H9 (cell line): ENCODE measurements at regions not wholly inside any gene's neighbourhood (a gene's known extent, or its start where the extent isn't known, plus 50 kb on each side); places are given as distances from the start of the nearest gene placed in this dataset.
"Not testable (repeated sequence)": the region's sequence is repeated elsewhere in the genome, so short reads cannot be mapped to it uniquely, and the experiment has no call there.

Source experiments
- DNase-seq: peaks from one replicate; pipeline ENCODE4 v3.0.0-alpha.2; 2017
- H2AFZ ChIP-seq: one replicate; pipeline ENCODE4 v1.6.1; 2013; ENCODE audit warnings: mild to moderate bottlenecking, low read length, control low read depth, moderate library complexity
- H2AK5ac ChIP-seq: 2 replicates; pipeline ENCODE4 v1.6.1; 2013; ENCODE audit warnings: low read length, control low read depth, mixed read lengths; ENCODE audit not compliant: insufficient read length
- H2BK120ac ChIP-seq: one replicate; pipeline ENCODE4 v1.6.1; 2013; ENCODE audit warnings: low read depth, mild to moderate bottlenecking, low read length, control low read depth, inconsistent platforms; ENCODE audit not compliant: poor library complexity, severe bottlenecking
- H2BK12ac ChIP-seq: 2 replicates; pipeline ENCODE4 v1.6.1; 2013; ENCODE audit warnings: low read length, control low read depth, mixed read lengths, low read depth; ENCODE audit not compliant: insufficient read length
- H2BK15ac ChIP-seq: 2 replicates; pipeline ENCODE4 v1.6.1; 2013; ENCODE audit warnings: low read depth, low read length, control low read depth
- H2BK20ac ChIP-seq: one replicate; pipeline ENCODE4 v1.6.1; 2013; ENCODE audit warnings: low read depth, mild to moderate bottlenecking, low read length, control low read depth, inconsistent platforms; ENCODE audit not compliant: poor library complexity, severe bottlenecking
- H2BK5ac ChIP-seq: 2 replicates; pipeline ENCODE4 v1.6.1; 2013; ENCODE audit warnings: low read length, control low read depth, mixed read lengths; ENCODE audit not compliant: insufficient read length
- H3K14ac ChIP-seq: 2 replicates; pipeline ENCODE4 v1.6.1; 2013; ENCODE audit warnings: low read length, control low read depth; ENCODE audit not compliant: insufficient read depth
- H3K18ac ChIP-seq: 2 replicates; pipeline ENCODE4 v1.6.1; 2013; ENCODE audit warnings: low read depth, mild to moderate bottlenecking, mixed read lengths, low read length, control low read depth; ENCODE audit not compliant: insufficient read length
- H3K23ac ChIP-seq: 2 replicates; pipeline ENCODE4 v1.6.1; 2013; ENCODE audit warnings: low read length, control low read depth, mixed read lengths, low read depth; ENCODE audit not compliant: insufficient read length
- H3K23me2 ChIP-seq: 2 replicates; pipeline ENCODE4 v1.6.1; 2013; ENCODE audit warnings: low read depth, mild to moderate bottlenecking, mixed read lengths, low read length, control low read depth; ENCODE audit not compliant: insufficient read length, poor library complexity, severe bottlenecking
- H3K27ac ChIP-seq: 2 replicates; pipeline ENCODE4 v1.5.1; 2013; ENCODE audit warnings: low read length, control low read depth, mixed read lengths, low read depth; ENCODE audit not compliant: insufficient read length
- H3K27me3 ChIP-seq: 2 replicates; pipeline ENCODE4 v1.6.1; 2013; ENCODE audit warnings: low read length, control low read depth, inconsistent platforms; ENCODE audit not compliant: insufficient read depth
- H3K4ac ChIP-seq: 2 replicates; pipeline ENCODE4 v1.6.1; 2013; ENCODE audit warnings: low read depth, mild to moderate bottlenecking, control low read depth, inconsistent platforms, low read length, moderate library complexity
- H3K4me1 ChIP-seq: 2 replicates; pipeline ENCODE4 v1.6.1; 2013; ENCODE audit warnings: low read length, control low read depth, inconsistent platforms; ENCODE audit not compliant: insufficient read depth
- H3K4me2 ChIP-seq: 2 replicates; pipeline ENCODE4 v1.6.1; 2013; ENCODE audit warnings: low read length, control low read depth, mixed read lengths; ENCODE audit not compliant: insufficient read length, insufficient read depth
- H3K56ac ChIP-seq: 2 replicates; pipeline ENCODE4 v1.6.1; 2013; ENCODE audit warnings: low read depth, mild to moderate bottlenecking, mixed read lengths, low read length, control low read depth; ENCODE audit not compliant: insufficient read length
- H3K79me1 ChIP-seq: 2 replicates; pipeline ENCODE4 v1.6.1; 2013; ENCODE audit warnings: low read depth, mild to moderate bottlenecking, moderate library complexity, low read length, control low read depth, inconsistent platforms; ENCODE audit not compliant: insufficient read depth, poor library complexity, severe bottlenecking
- H3K79me2 ChIP-seq: 2 replicates; pipeline ENCODE4 v1.6.1; 2013; ENCODE audit warnings: low read length, control low read depth, inconsistent platforms; ENCODE audit not compliant: insufficient read depth
- H3K9ac ChIP-seq: 2 replicates; pipeline ENCODE4 v1.6.1; 2013; ENCODE audit warnings: low read length, control low read depth, mixed read lengths; ENCODE audit not compliant: insufficient read length; ENCODE audit errors: extremely low read depth
- H3K9me3 ChIP-seq: one replicate; pipeline ENCODE4 v1.6.1; 2013; ENCODE audit warnings: low read depth, low read length, inconsistent platforms; ENCODE audit not compliant: control insufficient read depth
- H3T11ph ChIP-seq: one replicate; pipeline ENCODE4 v1.6.1; 2013; ENCODE audit warnings: mild to moderate bottlenecking, low read length, control low read depth, inconsistent platforms
- H4K20me1 ChIP-seq: one replicate; pipeline ENCODE4 v1.6.1; 2013; ENCODE audit not compliant: control insufficient read depth, insufficient read length, insufficient read depth
- H4K5ac ChIP-seq: 2 replicates; pipeline ENCODE4 v1.6.1; 2013; ENCODE audit warnings: low read depth, mild to moderate bottlenecking, mixed read lengths, low read length, control low read depth; ENCODE audit not compliant: insufficient read length
- H4K8ac ChIP-seq: replicated peaks from 2 replicates; pipeline ENCODE4 v1.6.1; 2013; ENCODE audit warnings: low read length, control low read depth, mixed read lengths, low read depth; ENCODE audit not compliant: insufficient read length
- H4K91ac ChIP-seq: 2 replicates; pipeline ENCODE4 v1.6.1; 2013; ENCODE audit warnings: low read depth, mild to moderate bottlenecking, moderate library complexity, mixed read lengths, low read length, control low read depth; ENCODE audit not compliant: insufficient read length
- H3K27ac Mint-ChIP-seq, 3 experiments: 2 replicates in 2 of 3; 3 replicates in 1 of 3; pipeline ENCODE4 v1.8.0; 2020 to 2021; ENCODE audit warnings: mixed read lengths in 3 of 3, mild to moderate bottlenecking in 1 of 3, moderate library complexity in 1 of 3
- H3K27me3 Mint-ChIP-seq: 2 replicates; pipeline ENCODE4 v1.8.0; 2021; ENCODE audit warnings: low read depth, mild to moderate bottlenecking, moderate library complexity, mixed read lengths
- H3K36me3 Mint-ChIP-seq, 3 experiments: 2 replicates in 2 of 3; 3 replicates in 1 of 3; pipeline ENCODE4 v1.8.0; 2020 to 2021; ENCODE audit warnings: low read depth in 3 of 3, mixed read lengths in 3 of 3; ENCODE audit not compliant: insufficient read depth in 1 of 3
- H3K4me1 Mint-ChIP-seq, 2 experiments: 2 replicates each; pipeline ENCODE4 v1.8.0; 2020; ENCODE audit warnings: mixed read lengths in 2 of 2
- H3K4me3 Mint-ChIP-seq, 2 experiments: 2 replicates in 1 of 2; 3 replicates in 1 of 2; pipeline ENCODE4 v1.8.0; 2020 to 2021; ENCODE audit warnings: mild to moderate bottlenecking in 2 of 2, mixed read lengths in 2 of 2, moderate library complexity in 1 of 2
- H3K9me3 Mint-ChIP-seq, 2 experiments: 2 replicates in 1 of 2; 3 replicates in 1 of 2; pipeline ENCODE4 v1.8.0; 2020; ENCODE audit warnings: mild to moderate bottlenecking in 2 of 2, mixed read lengths in 2 of 2, moderate library complexity in 1 of 2
- WGBS: extraction: QIAGEN DNeasy Blood & Tissue Kit; methylation state at CpG from one replicate; pipeline ENCODE4 v1.1.7; 2013; ENCODE audit warnings: missing lambda C conversion rate, low lambda C conversion rate, mixed read lengths; ENCODE audit not compliant: insufficient read length; ENCODE audit errors: extremely low coverage; 5-methylcytosine and 5-hydroxymethylcytosine counted together
- TF ChIP-seq, protein P1 (sequence below): fragments of 200-600 bp; sonication (generic); conservative IDR thresholded peaks from 3 replicates; pipeline ENCODE4 v1.8.0; 2021; ENCODE audit warnings: antibody characterized with exemption, mild to moderate bottlenecking

DNA sequence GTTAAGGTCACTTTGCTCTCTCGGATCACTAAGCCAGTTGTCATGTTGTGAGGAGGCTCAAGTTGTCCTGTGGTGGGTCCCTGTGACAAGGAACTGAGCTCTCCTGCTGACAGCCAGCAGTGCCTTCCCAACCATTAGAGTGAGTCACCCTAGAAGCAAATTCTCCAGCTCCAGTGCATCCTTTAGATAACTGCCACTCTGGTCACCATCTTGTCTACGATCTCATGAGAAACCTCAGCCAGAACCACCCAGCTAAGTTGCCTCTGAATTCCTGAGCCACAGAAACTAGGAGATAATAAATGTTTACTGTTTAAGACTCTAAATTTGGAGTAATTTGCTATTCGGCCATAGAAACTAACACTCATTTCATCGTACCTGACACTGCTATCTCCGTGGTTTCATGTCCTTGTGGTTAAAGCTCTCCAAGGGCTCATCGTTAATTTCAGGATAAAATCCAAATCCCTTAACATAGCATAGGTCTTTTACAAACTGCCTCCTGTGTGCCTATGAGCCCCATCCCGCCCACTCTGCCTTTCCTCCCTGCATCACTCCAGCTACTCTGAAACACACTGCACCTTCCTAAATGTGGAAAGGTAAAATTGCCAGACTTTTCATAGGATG, 56.5 kb upstream of the WIPF3 start:
- no peaks in the 10 kb centered on the region for H3K9me3 ChIP-seq
- H3K14ac ChIP-seq = no peak overlapping the region
- no peak overlapping the region for H4K5ac ChIP-seq
- H4K20me1 ChIP-seq = no peaks in the 10 kb centered on the region
- H4K8ac ChIP-seq = no peak overlapping the region
- no peak overlapping the region for H3K56ac ChIP-seq
- Mint-ChIP-seq H3K27ac (peak overlapping the region in 1 of 3 experiments; percentile 58; a peak in 1 of 7 replicates), H3K27me3 (peaks cover 2% of the 10 kb centered on the region; the same call in 1 of the 2 replicates), H3K4me1 (no peaks in the 10 kb centered on the region), H3K9me3 (no peaks in the 10 kb centered on the region), H3K4me3 (no peak overlapping the region), H3K36me3 (no peaks in the 10 kb centered on the region; a peak in 1 of 7 replicates)
- no peak overlapping the region for H2BK15ac ChIP-seq
- TF ChIP-seq, protein P1, sequence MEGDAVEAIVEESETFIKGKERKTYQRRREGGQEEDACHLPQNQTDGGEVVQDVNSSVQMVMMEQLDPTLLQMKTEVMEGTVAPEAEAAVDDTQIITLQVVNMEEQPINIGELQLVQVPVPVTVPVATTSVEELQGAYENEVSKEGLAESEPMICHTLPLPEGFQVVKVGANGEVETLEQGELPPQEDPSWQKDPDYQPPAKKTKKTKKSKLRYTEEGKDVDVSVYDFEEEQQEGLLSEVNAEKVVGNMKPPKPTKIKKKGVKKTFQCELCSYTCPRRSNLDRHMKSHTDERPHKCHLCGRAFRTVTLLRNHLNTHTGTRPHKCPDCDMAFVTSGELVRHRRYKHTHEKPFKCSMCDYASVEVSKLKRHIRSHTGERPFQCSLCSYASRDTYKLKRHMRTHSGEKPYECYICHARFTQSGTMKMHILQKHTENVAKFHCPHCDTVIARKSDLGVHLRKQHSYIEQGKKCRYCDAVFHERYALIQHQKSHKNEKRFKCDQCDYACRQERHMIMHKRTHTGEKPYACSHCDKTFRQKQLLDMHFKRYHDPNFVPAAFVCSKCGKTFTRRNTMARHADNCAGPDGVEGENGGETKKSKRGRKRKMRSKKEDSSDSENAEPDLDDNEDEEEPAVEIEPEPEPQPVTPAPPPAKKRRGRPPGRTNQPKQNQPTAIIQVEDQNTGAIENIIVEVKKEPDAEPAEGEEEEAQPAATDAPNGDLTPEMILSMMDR = no peak
- H2BK5ac ChIP-seq = no peak overlapping the region
- no peaks in the 10 kb centered on the region for H3K27me3 ChIP-seq
- no peak overlapping the region for H2AK5ac ChIP-seq
- H3K4me1 ChIP-seq = no peaks in the 10 kb centered on the region
- H3K9ac ChIP-seq = no peak overlapping the region
- H3T11ph ChIP-seq = no peak overlapping the region
- no CpG with 5 or more reads among the region's 7 CpGs for WGBS
- H3K27ac ChIP-seq = no peak overlapping the region
- H3K18ac ChIP-seq = no peak overlapping the region
- no peak overlapping the region for H2BK12ac ChIP-seq
- H2BK20ac ChIP-seq = no peak overlapping the region
- H3K79me1 ChIP-seq = no peaks in the 10 kb centered on the region
- no peak overlapping the region for H3K4me2 ChIP-seq
- H3K4ac ChIP-seq = no peak overlapping the region
- H3K23me2 ChIP-seq = no peaks in the 10 kb centered on the region
- no peak overlapping the region for H2AFZ ChIP-seq
- no peak overlapping the region for H2BK120ac ChIP-seq
- H4K91ac ChIP-seq = no peak overlapping the region
- no peaks in the 10 kb centered on the region for H3K79me2 ChIP-seq
- DNase-seq = no peak
- H3K23ac ChIP-seq = no peak overlapping the region

DNA sequence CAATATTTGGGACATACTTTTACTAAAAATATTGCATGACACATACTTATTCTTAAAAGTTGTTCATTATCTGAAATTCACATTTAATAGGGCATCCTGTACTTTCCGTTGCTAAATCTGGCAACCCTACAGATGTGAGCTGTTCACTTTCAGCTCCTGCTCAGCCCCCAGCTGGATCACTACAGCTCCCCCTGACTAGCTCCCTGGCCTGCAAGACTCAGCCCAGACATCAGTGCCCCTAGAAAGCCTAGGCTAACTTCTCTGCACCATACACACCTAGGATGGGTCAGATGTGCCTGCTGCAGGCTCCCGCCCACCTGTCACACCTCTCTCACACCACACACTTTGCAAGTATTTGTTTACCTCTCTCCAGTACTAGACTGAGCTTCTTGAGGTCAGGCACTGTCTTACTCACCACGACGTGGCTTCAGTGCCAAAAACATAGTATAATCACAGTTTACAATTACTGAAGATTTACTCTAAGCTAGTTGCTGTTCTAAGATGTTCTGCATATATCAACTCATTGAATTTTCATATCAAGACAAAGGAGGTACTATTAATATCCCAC, 55.9 kb upstream of the WIPF3 start:
- H3K27ac Mint-ChIP-seq, H3K56ac ChIP-seq, H3K23me2 ChIP-seq, H3K27me3 ChIP-seq, H4K5ac ChIP-seq, H3K14ac ChIP-seq, H2BK12ac ChIP-seq, H3K79me1 ChIP-seq, H3K4ac ChIP-seq, H2AFZ ChIP-seq, H3K9ac ChIP-seq, H3K4me2 ChIP-seq, H3K18ac ChIP-seq, H3K36me3 Mint-ChIP-seq, H3K27me3 Mint-ChIP-seq, H3K9me3 ChIP-seq, H2BK15ac ChIP-seq, H3K79me2 ChIP-seq, H2AK5ac ChIP-seq, H4K8ac ChIP-seq, H2BK120ac ChIP-seq, H4K20me1 ChIP-seq, H3K9me3 Mint-ChIP-seq, H3K4me3 Mint-ChIP-seq, H3T11ph ChIP-seq, H2BK5ac ChIP-seq, H2BK20ac ChIP-seq, H3K4me1 ChIP-seq, H3K4me1 Mint-ChIP-seq, H3K23ac ChIP-seq, DNase-seq, H4K91ac ChIP-seq, H3K27ac ChIP-seq: not testable (repeated sequence)
- WGBS = no CpG with 5 or more reads among the region's 4 CpGs
